ENCODE measurements at regions not wholly inside any gene's neighbourhood (a gene's known extent, or its start where the extent isn't known, plus 50 kb on each side); places are given as distances from the start of the nearest gene placed in this dataset.
"Not testable (repeated sequence)": the region's sequence is repeated elsewhere in the genome, so short reads cannot be mapped to it uniquely, and the experiment has no call there.

- no peak for DNase-seq
Observed at GRCh38 chr4:19126903-19127302, 1105.3 kb upstream of the LCORL start.

- DNase-seq = no peak
Observed at GRCh38 chr4:19123681-19124080, 1102.1 kb upstream of the LCORL start.

GRCh38 chr4:19119904-19120560 lies 1098.5 kb upstream of the LCORL start:
- DNase-seq = no peak

- no peak for DNase-seq
Observed at GRCh38 chr4:19117022-19117421, 1095.5 kb upstream of the LCORL start.

- no peak for DNase-seq
Observed at GRCh38 chr4:19104176-19104575, 1082.6 kb upstream of the LCORL start.

- DNase-seq = no peak
Observed at GRCh38 chr4:19095491-19096046, 1074.0 kb upstream of the LCORL start.

GRCh38 chr4:19093951-19094350 lies 1072.4 kb upstream of the LCORL start:
- no peak for DNase-seq

GRCh38 chr4:19092797-19093196 lies 1071.2 kb upstream of the LCORL start:
- no peak for DNase-seq

GRCh38 chr4:19074036-19074435 lies 1052.5 kb upstream of the LCORL start:
- no peak for DNase-seq

- DNase-seq = no peak
Observed at GRCh38 chr4:19063662-19064061, 1042.1 kb upstream of the LCORL start.

GRCh38 chr4:19054916-19055315 lies 1033.4 kb upstream of the LCORL start:
- no peak for DNase-seq

- DNase-seq = no peak
Observed at GRCh38 chr4:19051831-19052230, 1030.3 kb upstream of the LCORL start.

GRCh38 chr4:19047279-19047880 lies 1025.8 kb upstream of the LCORL start:
- no peak for DNase-seq

- DNase-seq = no peak
Observed at GRCh38 chr4:19039816-19040215, 1018.3 kb upstream of the LCORL start.

GRCh38 chr4:19038231-19038630 lies 1016.7 kb upstream of the LCORL start:
- no peak for DNase-seq

GRCh38 chr4:19033816-19034733 lies 1012.5 kb upstream of the LCORL start:
- peak; percentile 5 for DNase-seq

- DNase-seq = no peak
Observed at GRCh38 chr4:19030536-19030935, 1009.0 kb upstream of the LCORL start.

- DNase-seq = peak; percentile 43
Observed at GRCh38 chr4:19030048-19030447, 1008.5 kb upstream of the LCORL start.

GRCh38 chr4:19026281-19026680 lies 1004.7 kb upstream of the LCORL start:
- DNase-seq = no peak

- peak; percentile 2 for DNase-seq
Observed at GRCh38 chr4:19025031-19025430, 1003.5 kb upstream of the LCORL start.

- DNase-seq = no peak
Observed at GRCh38 chr4:19024047-19024446, 1002.5 kb upstream of the LCORL start.

- no peak for DNase-seq
Observed at GRCh38 chr4:19021617-19022016, 1000.1 kb upstream of the LCORL start.

- not testable (repeated sequence) for DNase-seq
Observed at GRCh38 chr4:19016550-19016949, 995.0 kb upstream of the LCORL start.

GRCh38 chr4:19014594-19014993 lies 993.0 kb upstream of the LCORL start:
- no peak for DNase-seq

All from fibroblast of skin of right quadriceps (primary cell).